ENCODE measurements at regions not wholly inside any gene's neighbourhood (a gene's known extent, or its start where the extent isn't known, plus 50 kb on each side); places are given as distances from the start of the nearest gene placed in this dataset.

DNA sequence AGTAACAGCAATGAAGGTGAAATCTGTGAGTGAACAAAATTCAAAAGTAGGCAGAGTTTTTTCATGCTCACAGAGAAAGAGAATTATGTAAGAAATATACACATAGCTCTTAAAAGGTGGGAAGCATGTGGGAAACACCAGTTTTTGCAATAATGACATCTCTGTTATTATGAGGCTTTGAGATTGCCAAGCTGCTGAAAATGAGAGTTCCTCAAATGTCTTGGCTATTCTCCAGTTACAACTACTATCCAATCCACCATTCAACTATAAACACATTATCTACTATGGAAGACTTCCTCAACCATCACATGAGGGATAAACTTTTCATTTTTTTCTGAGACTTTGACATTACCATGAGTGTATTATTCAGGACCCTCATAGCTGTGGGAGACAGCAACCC is 420.8 kb upstream of the ACTBL2 start:
- TF ChIP-seq CTCF (conservative IDR thresholded peaks at IDR 0.05), result no peak
- Mint-ChIP-seq H3K27ac (ENCODE audit: unreplicated experiment) (no peak overlapping the region), H3K4me1 (no peaks in the 10 kb centered on the region)

GRCh38 chr5:57902095-57902494 is 419.5 kb upstream of the ACTBL2 start:
- DNase-seq (ENCODE audit: low read depth, low spot score), result no peak
- Mint-ChIP-seq H3K4me3 (no peak overlapping the region), H3K36me3 (ENCODE audit: low read depth) (no peaks in the 10 kb centered on the region), H3K4me1 (no peaks in the 10 kb centered on the region), H3K27me3 (ENCODE audit: low read depth) (no peaks in the 10 kb centered on the region), H3K27ac (ENCODE audit: unreplicated experiment) (no peak overlapping the region), H3K9me3 (no peaks in the 10 kb centered on the region)
- no peak for TF ChIP-seq CTCF (conservative IDR thresholded peaks at IDR 0.05)

More for the DNA sequence above, 420.8 kb upstream of the ACTBL2 start:
- Mint-ChIP-seq H3K4me3 (no peak overlapping the region), H3K36me3 (ENCODE audit: low read depth) (no peaks in the 10 kb centered on the region), H3K9me3 (no peaks in the 10 kb centered on the region), H3K27me3 (ENCODE audit: low read depth) (no peaks in the 10 kb centered on the region)
- DNase-seq (ENCODE audit: low read depth, low spot score), result no peak

DNA sequence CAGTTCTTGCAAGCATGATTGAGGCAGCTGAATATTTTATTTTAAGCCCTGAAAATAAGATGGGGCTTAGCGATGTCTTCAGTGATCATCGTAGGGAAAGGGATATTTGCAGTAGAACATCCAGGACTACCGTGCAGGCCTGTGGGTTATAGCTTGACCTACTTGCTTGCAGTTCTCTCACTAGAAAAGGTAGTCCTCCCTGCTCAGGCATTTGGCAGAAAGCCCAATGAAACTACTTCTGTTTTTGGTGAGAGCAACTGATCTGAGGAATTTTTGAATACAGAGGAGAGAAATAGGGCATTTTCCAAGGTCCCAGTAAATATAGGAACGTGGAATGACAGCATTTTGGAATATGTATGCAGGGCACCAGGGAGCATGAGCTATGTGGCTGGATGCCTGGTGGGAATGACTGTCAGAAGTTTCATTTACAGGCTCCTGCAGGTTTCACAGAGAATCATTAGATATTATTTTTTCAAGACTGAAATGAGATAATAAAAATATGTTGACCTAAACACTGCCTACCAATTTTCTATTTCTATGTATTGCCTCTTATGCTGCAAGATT is 417.9 kb upstream of the ACTBL2 start:
- Mint-ChIP-seq H3K4me1 (no peaks in the 10 kb centered on the region), H3K27me3 (ENCODE audit: low read depth) (no peaks in the 10 kb centered on the region), H3K9me3 (no peaks in the 10 kb centered on the region), H3K4me3 (no peak overlapping the region), H3K36me3 (ENCODE audit: low read depth) (no peaks in the 10 kb centered on the region), H3K27ac (ENCODE audit: unreplicated experiment) (no peak overlapping the region)
- DNase-seq (ENCODE audit: low read depth, low spot score), result no peak
- TF ChIP-seq CTCF (conservative IDR thresholded peaks at IDR 0.05), result no peak

DNA sequence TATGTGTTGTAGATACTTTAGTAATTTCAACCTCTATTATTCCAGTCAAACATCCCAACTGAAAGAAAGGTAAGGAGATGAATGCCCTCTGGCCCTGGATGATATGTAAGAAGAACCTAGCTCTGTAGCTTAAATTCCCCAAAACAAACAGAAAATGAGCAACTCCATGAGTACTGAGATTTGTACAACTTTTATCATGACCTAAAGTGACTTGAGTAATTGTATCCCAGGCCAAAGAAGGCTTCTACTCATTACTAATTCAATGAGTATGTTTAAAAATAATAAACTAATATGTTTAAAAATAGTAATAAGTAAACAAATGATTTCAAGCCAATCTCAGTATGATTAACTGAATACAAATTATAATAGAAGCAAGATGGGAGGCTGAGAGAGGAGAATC is 414.0 kb upstream of the ACTBL2 start:
- Mint-ChIP-seq H3K4me1 (no peaks in the 10 kb centered on the region), H3K36me3 (ENCODE audit: low read depth) (no peaks in the 10 kb centered on the region), H3K27me3 (ENCODE audit: low read depth) (no peaks in the 10 kb centered on the region), H3K27ac (ENCODE audit: unreplicated experiment) (no peak overlapping the region), H3K4me3 (no peak overlapping the region), H3K9me3 (no peaks in the 10 kb centered on the region)
- no peak for TF ChIP-seq CTCF (conservative IDR thresholded peaks at IDR 0.05)
- no peak for DNase-seq (ENCODE audit: low read depth, low spot score)

GRCh38 chr5:57895766-57896165 is 413.2 kb upstream of the ACTBL2 start:
- Mint-ChIP-seq H3K36me3 (ENCODE audit: low read depth) (no peaks in the 10 kb centered on the region), H3K4me3 (no peak overlapping the region), H3K9me3 (no peaks in the 10 kb centered on the region), H3K27me3 (ENCODE audit: low read depth) (no peaks in the 10 kb centered on the region), H3K27ac (ENCODE audit: unreplicated experiment) (no peak overlapping the region), H3K4me1 (no peaks in the 10 kb centered on the region)
- no peak for TF ChIP-seq CTCF (conservative IDR thresholded peaks at IDR 0.05)
- no peak for DNase-seq (ENCODE audit: low read depth, low spot score)

DNA sequence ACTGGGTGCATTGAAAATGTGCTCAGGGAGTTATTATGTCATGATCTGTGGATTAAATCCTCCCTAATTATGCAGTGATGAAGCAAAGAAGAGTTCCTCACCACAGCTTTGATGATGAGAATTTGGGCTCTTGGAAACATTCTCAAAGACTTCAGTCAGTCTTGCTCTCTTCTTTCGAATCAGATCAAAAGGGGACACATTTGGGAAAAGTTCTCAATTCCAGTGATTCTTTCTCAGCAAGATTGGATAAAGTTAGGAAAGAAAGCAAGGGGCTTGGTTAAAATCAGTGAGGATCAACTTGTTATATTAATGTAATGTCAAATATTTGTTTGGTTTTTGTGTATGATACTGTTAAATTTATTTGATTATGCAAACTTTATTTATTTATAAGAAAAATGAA is 411.3 kb upstream of the ACTBL2 start:
- TF ChIP-seq CTCF (conservative IDR thresholded peaks at IDR 0.05), result no peak
- Mint-ChIP-seq H3K27me3 (ENCODE audit: low read depth) (no peaks in the 10 kb centered on the region), H3K4me1 (no peaks in the 10 kb centered on the region), H3K9me3 (no peaks in the 10 kb centered on the region), H3K27ac (ENCODE audit: unreplicated experiment) (no peak overlapping the region), H3K36me3 (ENCODE audit: low read depth) (no peaks in the 10 kb centered on the region), H3K4me3 (no peak overlapping the region)
- no peak for DNase-seq (ENCODE audit: low read depth, low spot score)
